Retina (tissue), 1 donor: ENCODE measurements at regions not wholly inside any gene's neighbourhood (a gene's known extent, or its start where the extent isn't known, plus 50 kb on each side); places are given as distances from the start of the nearest gene placed in this dataset.
A peak's percentile ranks its signal among the peaks of the same experiment; 100 is the strongest.
"Not testable (repeated sequence)": the region's sequence is repeated elsewhere in the genome, so short reads cannot be mapped to it uniquely, and the experiment has no call there.

Source experiments
- DNase-seq: peaks from one replicate; pipeline ENCODE4 v3.0.0-alpha.2; 2016

DNA sequence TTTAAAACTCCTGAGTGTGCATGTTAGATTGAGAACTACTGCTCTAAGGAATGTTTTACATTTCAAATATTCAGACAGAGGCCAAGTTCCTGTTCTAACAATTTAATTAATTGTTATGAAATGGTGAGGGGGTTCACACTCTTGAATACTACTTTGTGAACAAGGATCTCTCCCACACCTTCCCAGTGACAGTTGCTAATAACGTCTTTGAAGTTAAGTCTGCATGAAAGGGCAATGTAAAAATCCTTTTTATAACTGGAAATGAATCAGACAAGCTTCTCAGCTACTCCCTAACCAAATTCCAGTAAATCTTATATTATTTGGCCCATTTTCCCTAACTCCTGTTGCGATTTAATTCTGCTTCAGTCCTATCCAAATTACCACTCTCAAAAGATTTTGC is 828.5 kb upstream of the ADAMTS5 start:
- no peak for DNase-seq

DNA sequence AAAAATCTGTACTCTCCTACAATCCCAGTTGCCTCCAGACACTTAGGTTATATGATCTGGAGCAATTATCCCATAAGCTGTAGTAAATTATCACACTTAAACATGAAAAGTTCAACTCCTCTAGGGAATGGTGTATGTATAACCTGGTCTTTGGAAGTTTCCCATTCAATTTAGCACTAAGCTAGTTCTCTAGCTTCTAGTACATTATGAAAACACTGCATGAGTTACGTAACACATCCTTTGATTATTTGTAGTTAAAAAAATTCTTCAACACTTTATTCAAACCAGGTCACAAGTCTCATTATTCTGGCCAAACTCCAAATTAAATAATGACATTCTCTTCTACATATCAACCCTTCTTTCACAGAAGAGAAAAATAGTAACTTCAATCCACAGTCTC is 827.0 kb upstream of the ADAMTS5 start:
- DNase-seq, result no peak

DNA sequence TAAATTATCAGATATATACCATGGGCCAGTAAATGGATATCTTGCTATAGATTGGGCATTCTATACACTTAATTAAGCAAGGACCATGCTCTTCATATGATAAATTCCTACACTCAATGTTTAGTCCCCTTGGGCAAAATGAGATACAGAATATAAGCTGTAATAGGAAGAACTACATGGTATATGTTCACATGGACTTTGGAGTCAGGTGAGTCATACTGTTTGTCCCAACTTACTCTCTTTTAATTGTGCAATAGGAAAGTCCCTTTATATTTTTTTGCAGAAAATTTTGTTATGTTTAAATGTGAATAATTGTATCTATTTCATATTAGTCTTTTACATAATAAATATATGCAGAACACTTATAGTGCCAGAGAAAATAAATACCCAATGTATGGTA is 820.2 kb upstream of the ADAMTS5 start:
- no peak for DNase-seq

DNA sequence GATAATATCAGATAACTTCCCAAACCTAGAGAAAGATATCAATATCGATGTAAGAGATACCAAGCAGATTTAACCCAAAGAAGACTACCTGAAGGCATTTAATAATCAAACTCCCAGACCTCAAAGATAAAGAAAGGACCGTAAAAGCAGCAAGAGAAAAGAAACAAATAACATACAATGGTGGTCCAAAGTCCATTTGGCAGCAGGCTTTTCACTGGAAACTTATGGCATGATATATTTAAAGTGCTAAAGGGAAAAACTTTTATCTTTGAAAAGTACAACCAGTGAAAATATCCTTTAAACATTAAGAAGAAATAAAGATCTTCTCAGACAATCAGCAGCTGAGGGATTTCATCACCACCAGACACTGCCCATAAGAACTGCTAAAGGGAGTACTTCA is 812.7 kb upstream of the ADAMTS5 start:
- no peak for DNase-seq

DNA sequence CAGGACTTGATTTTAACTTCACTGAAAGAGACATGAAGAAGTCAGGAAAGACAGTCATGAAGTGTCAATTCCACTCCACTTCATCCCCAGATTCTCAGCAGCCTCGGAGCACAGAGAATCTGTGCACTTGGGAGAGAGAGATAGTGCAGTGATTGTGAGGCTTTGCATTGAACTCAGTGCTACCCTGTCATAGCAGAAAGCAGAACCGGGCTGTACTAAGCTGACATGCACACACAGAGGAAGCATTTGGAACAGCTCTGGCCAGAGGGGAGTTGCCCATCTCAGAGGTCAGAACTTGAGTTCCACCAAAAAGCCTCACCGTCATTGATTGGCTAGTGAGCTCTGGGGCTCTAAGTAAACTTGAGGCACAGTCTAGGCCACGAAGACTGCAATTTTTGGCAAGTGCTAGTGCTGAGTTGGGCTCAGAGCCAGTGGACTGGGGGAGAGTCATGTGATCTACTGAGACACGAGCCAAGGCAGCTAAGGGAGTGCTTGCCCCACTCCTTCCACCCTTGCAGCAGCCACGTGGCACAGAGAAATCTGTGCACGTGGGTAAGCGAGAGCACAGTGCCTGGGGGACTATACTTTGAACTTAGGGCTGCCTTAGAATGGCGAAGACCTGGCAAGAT is 810.2 kb upstream of the ADAMTS5 start:
- DNase-seq, result no peak

GRCh38 chr21:27772816-27773215 is 805.9 kb upstream of the ADAMTS5 start:
- DNase-seq, result no peak

DNA sequence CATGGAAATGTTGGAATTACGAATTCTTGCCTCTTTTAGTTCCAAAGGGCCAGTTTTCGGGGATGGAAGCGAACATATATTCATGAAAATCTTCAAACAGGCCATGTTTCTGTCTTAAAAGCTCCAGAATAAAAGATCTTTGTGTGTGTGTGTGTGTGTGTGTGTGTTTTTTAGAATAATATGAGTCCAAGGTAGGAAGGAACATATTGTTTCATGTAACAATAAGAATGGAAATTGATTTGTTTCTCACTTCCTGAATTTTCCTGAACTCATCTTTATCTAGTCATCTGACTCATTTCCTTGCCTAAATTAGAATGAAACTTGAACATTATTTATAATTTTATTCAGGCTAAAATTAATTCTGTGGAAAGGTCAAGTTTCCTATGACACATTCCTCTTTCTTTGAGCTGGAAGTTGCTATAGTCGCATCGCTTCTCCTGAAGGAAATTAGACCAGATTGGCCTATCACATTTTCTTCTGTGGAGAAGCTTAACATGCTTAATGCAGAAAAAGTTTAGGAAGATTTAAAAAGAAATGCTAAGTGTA is 805.1 kb upstream of the ADAMTS5 start:
- DNase-seq, result no peak

DNA sequence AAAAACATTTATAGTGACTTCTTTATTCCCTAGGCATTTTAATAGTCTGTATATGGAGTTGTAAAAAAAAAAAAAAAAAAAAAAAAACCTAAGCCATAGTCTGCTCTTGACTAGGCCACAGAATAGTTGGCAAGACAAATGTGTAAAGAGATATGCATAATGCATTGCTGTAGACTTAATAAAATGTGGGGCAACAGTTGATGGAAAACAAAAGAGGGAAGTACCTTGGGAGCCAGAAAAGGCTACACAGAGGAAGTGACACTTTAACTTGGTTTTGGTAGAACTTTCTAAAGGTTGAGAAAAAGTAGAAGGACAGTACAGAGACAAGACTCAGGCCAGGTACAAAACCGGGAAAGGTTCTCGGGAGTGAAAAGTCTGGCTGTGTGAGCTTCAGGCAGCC is 802.9 kb upstream of the ADAMTS5 start:
- no peak for DNase-seq

- DNase-seq, result not testable (repeated sequence)
Observed at GRCh38 chr21:27768046-27768637, 801.3 kb upstream of the ADAMTS5 start.

- no peak for DNase-seq
Observed at GRCh38 chr21:27764056-27764455, 797.2 kb upstream of the ADAMTS5 start.

- no peak for DNase-seq
Observed at GRCh38 chr21:27761623-27762022, 794.7 kb upstream of the ADAMTS5 start.

DNA sequence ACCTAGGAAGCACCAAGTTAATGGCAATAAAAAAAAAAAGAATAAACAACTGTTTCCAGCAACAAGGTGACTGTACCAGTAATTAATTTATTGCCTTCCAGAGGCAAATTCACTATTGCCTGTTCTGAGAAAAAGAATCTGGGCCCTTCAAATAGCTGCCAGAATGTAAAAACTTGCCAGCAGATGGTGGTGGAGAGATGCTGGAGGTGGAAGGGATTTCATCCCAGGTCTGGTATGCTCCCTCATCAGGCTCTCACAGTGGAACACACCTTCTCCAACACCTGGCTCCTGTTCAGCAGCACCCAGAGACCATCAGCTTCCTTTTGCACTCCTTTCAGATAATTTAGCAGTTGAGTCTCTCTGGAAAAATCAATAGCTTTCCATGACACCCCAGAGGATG is 792.9 kb upstream of the ADAMTS5 start:
- no peak for DNase-seq

DNA sequence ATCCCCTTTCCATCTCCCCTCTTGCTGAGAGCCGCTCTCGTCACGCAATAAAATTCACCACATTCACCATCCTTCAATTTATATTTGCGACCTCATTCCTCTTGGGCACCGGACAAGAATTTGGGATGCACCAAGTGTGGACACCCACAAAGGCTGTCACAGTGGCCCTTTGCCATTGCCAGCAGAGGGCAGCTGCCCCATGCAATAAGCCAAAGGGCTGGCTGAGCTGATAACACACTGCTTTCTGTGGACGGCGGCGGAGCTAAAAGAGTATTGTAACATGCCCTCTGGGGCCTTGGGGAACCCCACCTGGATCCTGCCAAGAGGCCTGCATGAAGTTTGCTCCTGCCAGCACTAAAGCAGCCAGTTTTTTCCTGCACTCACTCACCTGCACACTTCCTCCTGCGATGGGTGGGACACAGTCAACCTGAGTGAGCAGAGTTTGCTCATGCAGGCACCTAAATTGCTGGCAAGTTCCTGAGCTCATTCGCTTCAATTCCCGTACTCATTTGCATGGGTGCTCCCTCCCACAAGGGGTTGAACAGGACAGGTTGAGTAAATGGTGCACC is 792.3 kb upstream of the ADAMTS5 start:
- no peak for DNase-seq

DNA sequence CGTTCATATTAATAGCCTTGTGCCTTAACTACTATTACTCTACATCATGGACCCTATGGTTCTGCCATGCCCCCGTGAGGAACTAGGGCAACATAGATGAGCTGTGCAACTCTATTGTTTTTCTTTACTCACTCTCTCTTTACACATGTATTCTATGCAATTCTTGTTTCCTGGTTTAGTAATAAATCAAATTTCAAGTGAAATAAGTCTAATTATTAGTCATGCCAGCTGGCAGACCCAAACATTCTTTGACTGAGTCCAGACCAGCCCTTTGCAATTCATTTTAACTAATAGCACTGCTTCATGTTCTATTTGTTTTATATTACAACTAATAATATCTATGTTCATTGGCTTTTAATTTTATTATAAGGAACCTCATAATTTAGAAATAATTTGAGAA is 789.3 kb upstream of the ADAMTS5 start:
- DNase-seq, result no peak

GRCh38 chr21:27743971-27744564 is 777.2 kb upstream of the ADAMTS5 start:
- no peak for DNase-seq

DNA sequence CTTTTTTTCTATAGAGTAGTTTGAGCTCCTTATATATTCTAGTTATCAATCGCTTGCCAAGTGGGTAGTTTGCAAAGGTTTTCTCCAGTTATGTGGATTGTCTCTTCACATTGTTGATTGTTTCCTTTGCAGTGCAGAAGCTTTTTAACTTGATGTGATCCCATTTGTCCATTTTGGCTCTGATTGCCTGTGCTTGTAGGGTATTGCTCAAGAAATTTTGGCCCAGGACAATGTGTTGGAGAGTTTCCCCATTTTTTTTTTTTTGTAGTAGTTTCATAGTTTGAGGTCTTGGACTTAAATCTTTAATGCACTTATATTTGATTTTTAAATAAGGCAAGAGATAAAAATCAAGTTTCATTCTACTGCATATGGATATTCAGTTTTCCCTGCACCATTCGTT is 774.8 kb upstream of the ADAMTS5 start:
- DNase-seq, result no peak

DNA sequence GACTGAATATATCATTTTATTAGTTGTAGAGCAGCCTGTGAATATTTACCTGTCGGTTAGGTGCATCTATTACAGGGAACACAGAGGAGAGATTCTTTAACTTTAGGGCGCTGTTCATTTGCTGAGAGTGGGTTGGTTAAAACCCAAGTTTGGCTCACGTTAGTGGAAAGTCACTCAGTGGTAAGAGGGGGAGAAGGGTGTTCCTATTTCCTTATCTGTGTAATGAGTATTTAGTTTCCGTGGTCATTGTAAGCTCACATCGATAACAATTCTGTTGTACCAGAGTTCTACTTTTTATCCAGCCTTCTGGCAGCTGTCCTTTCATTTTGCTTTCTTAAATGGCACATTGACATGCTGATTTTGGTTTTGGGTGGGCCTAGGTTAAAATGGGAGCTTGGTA is 773.2 kb upstream of the ADAMTS5 start:
- DNase-seq, result no peak

GRCh38 chr21:27739187-27739586 is 772.3 kb upstream of the ADAMTS5 start:
- no peak for DNase-seq

GRCh38 chr21:27735699-27736098 is 768.8 kb upstream of the ADAMTS5 start:
- no peak for DNase-seq

- DNase-seq, result no peak
Observed at GRCh38 chr21:27734146-27734545, 767.3 kb upstream of the ADAMTS5 start.

DNA sequence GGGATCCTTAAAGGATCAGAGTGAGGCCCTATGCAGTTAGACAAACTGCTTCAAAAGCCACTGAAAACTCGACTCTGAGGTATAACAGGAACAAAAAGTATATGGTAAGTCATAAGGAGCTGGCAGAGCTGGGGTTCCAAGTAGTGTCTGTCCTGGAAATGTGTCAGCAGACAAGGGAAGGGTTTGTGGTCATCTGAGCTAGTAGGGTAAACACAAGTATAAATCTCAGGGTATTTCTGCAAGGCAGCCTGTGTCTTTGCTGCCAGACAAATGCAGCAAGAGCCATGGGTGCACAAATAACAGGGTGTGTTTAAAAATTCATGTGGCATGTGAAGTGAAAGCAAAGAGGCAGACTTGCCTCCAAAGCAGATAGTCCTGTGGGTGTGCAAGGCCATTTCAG is 759.0 kb upstream of the ADAMTS5 start:
- DNase-seq, result peak; percentile 5

GRCh38 chr21:27722095-27722494 is 755.2 kb upstream of the ADAMTS5 start:
- DNase-seq, result no peak

DNA sequence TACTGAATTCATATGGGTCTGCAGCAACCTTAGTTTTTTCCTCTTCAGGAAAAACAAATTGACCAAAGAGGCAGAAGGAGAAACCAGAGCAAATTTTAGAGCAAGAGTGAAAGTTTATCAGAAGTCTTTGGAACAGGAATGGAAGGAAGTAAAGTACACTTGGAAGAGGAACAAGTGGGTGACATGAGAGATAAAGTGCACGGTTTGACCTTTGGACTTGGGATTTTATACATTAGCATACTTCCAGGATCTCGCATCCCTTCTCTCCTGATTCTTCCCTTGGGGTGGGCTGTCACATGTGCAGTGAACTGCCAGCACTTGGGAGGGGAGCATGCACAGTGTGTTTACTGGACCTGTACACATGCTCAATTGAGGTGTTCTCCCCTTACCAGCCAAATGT is 754.8 kb upstream of the ADAMTS5 start:
- DNase-seq, result no peak

DNA sequence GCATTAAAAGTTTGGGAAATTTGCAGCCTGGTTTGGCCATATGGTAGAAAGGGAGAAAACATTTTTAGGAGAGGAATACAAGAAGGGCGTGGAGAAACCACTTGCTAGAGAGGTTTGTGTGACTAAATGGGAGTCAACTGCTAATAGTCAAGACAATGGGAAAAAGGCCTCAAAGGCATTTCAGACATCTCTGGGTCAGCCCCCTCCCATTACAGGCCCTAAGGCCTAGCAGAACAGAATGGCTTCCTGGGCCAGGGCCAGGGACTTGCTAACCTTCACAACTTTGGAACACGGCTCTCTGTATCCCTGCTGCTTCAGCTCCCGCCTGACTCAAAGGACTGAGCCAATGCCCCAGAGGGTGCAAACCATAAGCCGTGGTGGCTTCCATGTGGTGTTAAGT is 752.3 kb upstream of the ADAMTS5 start:
- no peak for DNase-seq
